Hematopoietic multipotent progenitor cell treated with erythropoietin and hydrocortisone succinate and interleukin-3 and kit ligand, for 8 days (in vitro differentiated cells): ENCODE measurements at regions not wholly inside any gene's neighbourhood (a gene's known extent, or its start where the extent isn't known, plus 50 kb on each side); places are given as distances from the start of the nearest gene placed in this dataset.

Source experiments
- DNase-seq: peaks from one replicate; pipeline ENCODE4 v3.0.0-alpha.2; 2015

DNA sequence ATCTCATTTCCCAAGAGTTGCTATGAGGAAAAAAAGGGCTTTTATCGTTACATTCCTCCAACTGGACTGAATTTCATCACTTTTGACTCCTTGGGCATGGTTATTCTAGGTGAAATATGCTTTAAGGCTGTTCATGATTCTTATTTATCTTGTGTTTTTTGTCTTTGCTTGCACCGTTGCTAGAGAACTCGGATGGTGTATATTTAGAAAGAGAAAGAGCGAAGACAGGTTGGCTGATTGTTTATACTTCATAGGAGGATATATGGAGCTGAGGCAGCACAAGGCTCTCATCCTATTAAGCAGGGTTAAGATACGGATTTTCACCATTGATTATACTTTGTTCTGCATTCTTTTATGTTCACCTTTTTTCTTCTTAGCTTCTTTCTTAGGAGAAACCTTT lies 94.9 kb upstream of the GEMIN8 start:
- no peak for DNase-seq

DNA sequence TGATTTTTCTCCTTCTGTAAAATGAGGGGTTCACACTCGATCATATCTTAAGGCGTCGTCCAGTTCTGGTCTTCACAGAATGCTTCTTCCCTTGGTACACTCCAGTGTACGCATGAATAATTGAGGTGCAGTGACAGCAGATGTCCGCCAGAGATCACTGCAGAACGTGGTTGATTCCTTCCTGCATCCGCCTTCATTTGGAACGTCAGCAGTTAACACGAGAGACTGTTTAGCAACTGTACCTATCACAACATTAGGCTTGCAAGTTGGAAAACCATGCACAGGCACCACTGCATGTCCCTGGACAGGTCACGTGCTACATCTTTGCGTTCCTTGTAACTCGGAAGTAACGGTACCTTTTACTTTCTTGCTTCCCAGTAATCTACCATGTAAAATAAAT lies 66.0 kb upstream of the GEMIN8 start:
- peak; percentile 53 for DNase-seq

DNA sequence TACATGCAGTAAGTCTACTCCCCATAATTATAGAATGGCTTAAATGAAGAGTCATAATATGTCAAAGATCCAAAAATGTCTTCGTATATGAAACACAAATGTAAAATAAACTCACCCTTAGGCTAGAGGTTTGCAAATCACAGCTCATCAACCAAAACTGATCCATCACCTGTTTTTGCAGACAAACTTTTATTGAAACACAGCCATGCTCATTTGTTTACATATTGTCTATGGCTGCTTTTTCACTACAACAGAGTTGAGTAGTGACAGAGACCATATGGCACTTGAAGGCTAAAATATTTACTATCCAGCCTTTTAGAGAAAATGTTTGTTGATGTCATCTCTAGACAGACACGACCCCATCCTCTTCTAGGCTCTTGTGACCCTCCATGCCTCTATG lies 64.5 kb upstream of the GEMIN8 start:
- DNase-seq = no peak

DNA sequence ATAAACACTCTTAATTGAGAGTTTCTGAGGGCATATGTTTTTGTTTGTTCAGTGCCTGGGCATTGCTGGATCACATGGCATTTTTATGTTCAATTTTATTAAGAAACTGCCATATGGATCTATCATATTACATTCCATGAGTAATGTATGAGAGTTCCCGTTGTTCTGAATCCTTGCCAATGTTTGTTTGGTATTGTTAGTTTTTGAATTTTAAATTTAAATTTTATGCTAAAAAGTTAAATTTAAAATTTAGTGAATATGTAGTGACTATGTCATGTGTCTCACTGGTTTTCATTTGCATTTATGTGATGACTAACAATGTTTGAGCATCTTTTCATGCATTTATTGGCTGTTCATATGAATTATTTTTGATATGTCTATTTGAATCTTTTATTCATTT lies 54.8 kb upstream of the GEMIN8 start:
- DNase-seq = no peak

DNA sequence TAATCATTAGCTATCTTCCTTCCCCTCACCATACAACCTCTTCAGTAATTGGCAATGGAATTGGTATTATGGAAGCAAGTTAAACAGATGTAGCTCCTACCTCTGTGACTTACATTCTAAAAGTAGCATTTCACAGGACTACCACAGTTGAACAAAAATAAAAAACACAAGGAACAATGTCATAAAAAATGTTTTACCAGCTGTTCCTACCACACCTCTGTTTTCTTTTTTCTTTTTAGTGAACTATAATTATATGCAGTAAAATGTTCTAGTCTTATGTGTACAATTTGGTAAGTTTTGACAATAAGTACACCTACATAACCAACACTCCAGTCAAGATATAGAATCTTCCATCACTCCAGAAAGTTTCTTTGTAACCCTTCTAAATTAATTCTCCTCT lies 54.1 kb upstream of the GEMIN8 start:
- no peak for DNase-seq

DNA sequence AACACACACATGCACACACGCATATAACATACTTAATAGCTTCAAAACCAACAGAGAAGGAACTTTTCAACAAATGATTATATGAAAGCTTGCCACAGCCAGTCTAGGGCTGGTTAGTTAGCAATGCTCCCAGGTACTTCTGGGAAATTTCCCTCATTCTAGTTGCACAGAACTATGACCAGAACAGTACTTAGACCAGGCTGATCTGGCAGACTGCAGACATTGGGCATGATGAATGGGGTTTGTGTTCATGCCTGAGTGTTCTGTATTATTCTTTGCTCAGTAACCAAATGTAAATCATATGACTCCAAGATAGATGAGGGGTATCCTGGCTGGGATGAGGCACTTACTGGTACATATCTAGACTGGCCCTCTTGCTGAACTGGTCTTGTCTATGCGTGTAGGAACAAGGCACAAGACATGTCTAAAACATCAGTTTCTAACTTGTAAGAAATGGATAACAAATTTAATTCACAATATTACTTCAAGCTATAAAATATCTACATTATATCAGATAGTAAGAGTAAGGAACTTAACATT lies 50.3 kb upstream of the GEMIN8 start:
- no peak for DNase-seq
